ENCODE measurements at regions not wholly inside any gene's neighbourhood (a gene's known extent, or its start where the extent isn't known, plus 50 kb on each side); places are given as distances from the start of the nearest gene placed in this dataset.

- TF ChIP-seq CTCF (IDR thresholded peaks at IDR 0.05) (no peak), ZFX (IDR thresholded peaks at IDR 0.05; ENCODE audit: borderline replicate concordance) (no peak)
- H3K27ac ChIP-seq: no peak overlapping the region
These were observed 212.5 kb upstream of the ZNF536 start for GRCh38 chr19:30159636-30160035.

- no peak overlapping the region for H3K27ac ChIP-seq
- TF ChIP-seq ZFX (IDR thresholded peaks at IDR 0.05; ENCODE audit: borderline replicate concordance) (no peak), CTCF (IDR thresholded peaks at IDR 0.05) (no peak)
These were observed 211.8 kb upstream of the ZNF536 start for GRCh38 chr19:30160426-30160825.

GRCh38 chr19:30161021-30161655 is 211.0 kb upstream of the ZNF536 start:
- H3K27ac ChIP-seq: no peak overlapping the region
- TF ChIP-seq ZFX (IDR thresholded peaks at IDR 0.05; ENCODE audit: borderline replicate concordance) (no peak), CTCF (IDR thresholded peaks at IDR 0.05) (no peak)

GRCh38 chr19:30161770-30162169 is 210.4 kb upstream of the ZNF536 start:
- H3K27ac ChIP-seq: no peak overlapping the region
- TF ChIP-seq ZFX (IDR thresholded peaks at IDR 0.05; ENCODE audit: borderline replicate concordance) (no peak), CTCF (IDR thresholded peaks at IDR 0.05) (no peak)

- TF ChIP-seq CTCF (IDR thresholded peaks at IDR 0.05) (no peak), ZFX (IDR thresholded peaks at IDR 0.05; ENCODE audit: borderline replicate concordance) (no peak)
- no peak overlapping the region for H3K27ac ChIP-seq
These were observed 209.5 kb upstream of the ZNF536 start for GRCh38 chr19:30162718-30163117.

- TF ChIP-seq CTCF (IDR thresholded peaks at IDR 0.05): no peak
- TF ChIP-seq ZFX (IDR thresholded peaks at IDR 0.05; ENCODE audit: borderline replicate concordance): no peak
- H3K27ac ChIP-seq: no peak overlapping the region
These were observed 208.5 kb upstream of the ZNF536 start for GRCh38 chr19:30163663-30164062.

- H3K27ac ChIP-seq: no peak overlapping the region
- TF ChIP-seq CTCF (IDR thresholded peaks at IDR 0.05) (no peak), ZFX (IDR thresholded peaks at IDR 0.05; ENCODE audit: borderline replicate concordance) (no peak)
These were observed 206.9 kb upstream of the ZNF536 start for GRCh38 chr19:30165228-30165813.
